ENCODE measurements at regions not wholly inside any gene's neighbourhood (a gene's known extent, or its start where the extent isn't known, plus 50 kb on each side); places are given as distances from the start of the nearest gene placed in this dataset.

GRCh38 chr9:24961762-24962161, 416.1 kb upstream of the IZUMO3 start:
- TF ChIP-seq EZH2 (IDR thresholded peaks at IDR 0.05; ENCODE audit: low read length) = no peak
- TF ChIP-seq, protein P1, sequence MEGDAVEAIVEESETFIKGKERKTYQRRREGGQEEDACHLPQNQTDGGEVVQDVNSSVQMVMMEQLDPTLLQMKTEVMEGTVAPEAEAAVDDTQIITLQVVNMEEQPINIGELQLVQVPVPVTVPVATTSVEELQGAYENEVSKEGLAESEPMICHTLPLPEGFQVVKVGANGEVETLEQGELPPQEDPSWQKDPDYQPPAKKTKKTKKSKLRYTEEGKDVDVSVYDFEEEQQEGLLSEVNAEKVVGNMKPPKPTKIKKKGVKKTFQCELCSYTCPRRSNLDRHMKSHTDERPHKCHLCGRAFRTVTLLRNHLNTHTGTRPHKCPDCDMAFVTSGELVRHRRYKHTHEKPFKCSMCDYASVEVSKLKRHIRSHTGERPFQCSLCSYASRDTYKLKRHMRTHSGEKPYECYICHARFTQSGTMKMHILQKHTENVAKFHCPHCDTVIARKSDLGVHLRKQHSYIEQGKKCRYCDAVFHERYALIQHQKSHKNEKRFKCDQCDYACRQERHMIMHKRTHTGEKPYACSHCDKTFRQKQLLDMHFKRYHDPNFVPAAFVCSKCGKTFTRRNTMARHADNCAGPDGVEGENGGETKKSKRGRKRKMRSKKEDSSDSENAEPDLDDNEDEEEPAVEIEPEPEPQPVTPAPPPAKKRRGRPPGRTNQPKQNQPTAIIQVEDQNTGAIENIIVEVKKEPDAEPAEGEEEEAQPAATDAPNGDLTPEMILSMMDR (optimal IDR thresholded peaks at IDR 0.05 in 1 of 3, IDR thresholded peaks at IDR 0.05 in 1 of 3, conservative IDR thresholded peaks at IDR 0.05 in 1 of 3; ENCODE audit: extremely low read depth in 1 of 3, insufficient read depth in 2 of 3, low read length in 3 of 3) = no peak
